Naive B cell (primary cell): ENCODE measurements at regions not wholly inside any gene's neighbourhood (a gene's known extent, or its start where the extent isn't known, plus 50 kb on each side); places are given as distances from the start of the nearest gene placed in this dataset.

Experiments used
- ATAC-seq, 2 donors: fragments of 150-1000 bp; cut with Tn5 transposase; 2 replicates each; pipeline ENCODE4 v1.10.0; 2021; ENCODE audit warnings: low read depth in 2 of 2, mild to moderate bottlenecking in 2 of 2, moderate library complexity in 2 of 2
- DNase-seq: peaks from one replicate; pipeline ENCODE4 v3.0.0; 2022
- H3K27ac Mint-ChIP-seq, 6 donors: one replicate each; pipeline ENCODE4 v1.8.0; 2020 to 2022; ENCODE audit warnings: mild to moderate bottlenecking in 6 of 6, mixed read lengths in 6 of 6, moderate library complexity in 5 of 6, inconsistent platforms in 2 of 6
- H3K27me3 Mint-ChIP-seq, 3 donors: one replicate each; pipeline ENCODE4 v1.8.0; 2021 to 2022; ENCODE audit warnings: mixed read lengths in 3 of 3, mild to moderate bottlenecking in 1 of 3
- H3K36me3 Mint-ChIP-seq, 2 donors: one replicate each; pipeline ENCODE4 v1.8.0; 2020 to 2022; ENCODE audit warnings: mixed read lengths in 2 of 2, inconsistent platforms in 1 of 2, mild to moderate bottlenecking in 1 of 2
- H3K4me1 Mint-ChIP-seq, 3 donors: one replicate each; pipeline ENCODE4 v1.8.0; 2020 to 2022; ENCODE audit warnings: mixed read lengths in 3 of 3, inconsistent platforms in 1 of 3, mild to moderate bottlenecking in 1 of 3, moderate library complexity in 1 of 3
- H3K4me3 Mint-ChIP-seq, 8 donors: one replicate each; pipeline ENCODE4 v1.8.0; 2020 to 2022; ENCODE audit warnings: mild to moderate bottlenecking in 8 of 8, mixed read lengths in 8 of 8, moderate library complexity in 8 of 8, inconsistent platforms in 2 of 8
- H3K9me3 Mint-ChIP-seq, 7 donors: one replicate each; pipeline ENCODE4 v1.8.0; 2020 to 2022; ENCODE audit warnings: mixed read lengths in 7 of 7, mild to moderate bottlenecking in 5 of 7, inconsistent platforms in 2 of 7, moderate library complexity in 1 of 7

DNA sequence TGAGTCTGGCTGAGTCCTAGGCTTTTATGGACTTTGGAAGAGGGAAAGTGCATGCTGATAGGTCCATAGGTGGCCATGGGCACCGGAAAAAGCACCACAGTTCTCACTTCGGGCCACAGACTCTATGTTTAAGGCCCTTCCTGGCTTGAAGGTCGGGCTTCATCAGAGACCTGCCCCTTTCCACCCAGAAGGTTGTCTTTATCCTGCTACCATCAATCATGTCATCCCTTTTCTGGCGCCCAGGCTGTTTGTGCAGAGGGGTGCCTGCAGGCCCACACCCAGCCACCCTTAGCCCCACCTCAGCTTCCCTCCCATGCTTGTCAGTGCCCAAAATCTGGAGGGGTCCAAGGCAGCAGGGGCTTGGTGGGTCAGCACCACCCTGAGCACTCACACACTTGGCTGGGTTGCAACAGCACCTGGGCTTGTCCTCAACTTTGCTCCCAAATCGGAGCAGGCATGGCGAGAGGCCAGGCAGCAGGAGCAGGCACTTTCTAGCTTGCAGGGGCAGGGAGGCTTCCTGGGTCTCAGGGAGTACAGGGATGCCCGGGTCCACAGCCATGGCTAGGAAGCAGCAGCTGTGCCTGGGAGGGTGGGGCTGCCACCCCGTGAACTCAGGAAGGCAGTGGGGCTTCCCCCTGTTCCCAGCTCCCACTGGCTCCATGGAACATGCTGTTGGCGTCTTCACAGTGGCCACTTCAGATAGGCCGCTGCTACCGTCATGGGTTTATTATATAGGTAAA is 63.8 kb upstream of the TOM1L1 start:
- H3K9me3 Mint-ChIP-seq = peaks cover 0 to 9% (median 4%) of the 10 kb centered on the region in 7 donors
- H3K36me3 Mint-ChIP-seq = no peaks in the 10 kb centered on the region
- H3K27ac Mint-ChIP-seq = no peak overlapping the region
- no peaks in the 10 kb centered on the region for H3K27me3 Mint-ChIP-seq
- no peak overlapping the region for H3K4me3 Mint-ChIP-seq
- DNase-seq (no peak), ATAC-seq (no peak)
- no peaks in the 10 kb centered on the region for H3K4me1 Mint-ChIP-seq

DNA sequence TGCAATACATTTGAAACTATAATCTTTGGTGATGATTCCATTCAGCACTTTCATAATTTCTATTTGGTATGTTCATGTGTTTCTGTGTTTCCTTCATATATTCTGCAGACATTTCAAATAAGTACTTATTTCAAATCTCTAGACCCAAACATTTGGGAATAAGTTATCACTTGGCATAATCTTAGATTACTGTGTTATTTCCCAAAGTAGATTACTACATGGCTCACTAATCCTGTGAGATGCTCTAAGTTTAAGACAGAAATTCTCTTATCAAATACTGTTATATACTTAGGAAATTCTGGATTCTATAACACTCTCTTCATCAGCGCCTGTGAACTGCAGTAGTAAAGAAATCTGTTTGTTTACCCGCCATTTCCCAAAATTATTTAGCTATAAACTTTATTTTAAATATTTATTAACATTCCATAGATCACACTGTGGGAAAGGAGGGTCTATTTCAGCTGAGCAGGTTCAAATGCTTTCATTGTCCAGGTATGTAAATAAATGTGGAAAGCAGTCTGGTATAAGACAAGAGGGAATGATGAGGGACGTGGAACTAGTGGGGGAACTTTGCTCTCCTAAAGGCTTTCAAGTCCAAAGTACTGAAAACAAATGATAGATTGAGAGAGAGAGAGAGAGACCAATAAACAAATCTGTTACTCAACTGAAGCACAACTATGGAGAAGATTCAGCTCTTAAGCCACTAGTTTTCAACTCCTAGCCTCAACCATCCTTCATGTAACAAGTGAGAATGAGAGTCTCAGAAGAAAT is 61.8 kb upstream of the TOM1L1 start:
- no peaks in the 10 kb centered on the region for H3K4me1 Mint-ChIP-seq
- no peaks in the 10 kb centered on the region for H3K27me3 Mint-ChIP-seq
- H3K9me3 Mint-ChIP-seq = peaks cover 0 to 9% (median 4%) of the 10 kb centered on the region in 7 donors
- no peaks in the 10 kb centered on the region for H3K36me3 Mint-ChIP-seq
- ATAC-seq (no peak), DNase-seq (no peak)
- H3K27ac Mint-ChIP-seq = no peak overlapping the region
- no peak overlapping the region for H3K4me3 Mint-ChIP-seq

DNA sequence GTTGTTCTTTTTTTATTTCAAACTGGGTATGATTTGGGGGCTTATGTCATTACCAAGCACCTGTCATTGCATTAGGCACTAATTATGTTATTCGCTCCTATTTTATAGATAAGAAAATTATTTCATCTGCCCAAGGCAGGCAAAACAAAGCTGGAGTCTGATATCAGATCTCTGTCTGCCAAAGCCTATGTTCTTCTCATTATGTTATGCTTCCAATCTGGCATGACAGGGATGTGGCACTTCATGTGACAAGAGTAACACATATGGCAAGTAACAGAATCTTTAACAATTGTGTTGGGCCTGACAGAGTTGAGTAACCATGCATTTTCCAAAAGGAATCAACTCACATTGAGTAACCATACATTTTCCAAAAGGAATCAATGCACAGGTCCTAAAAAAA is 61.2 kb upstream of the TOM1L1 start:
- Mint-ChIP-seq H3K36me3 (no peaks in the 10 kb centered on the region), H3K4me3 (no peak overlapping the region), H3K9me3 (peaks cover 0 to 9% (median 3%) of the 10 kb centered on the region in 7 donors), H3K27ac (no peak overlapping the region), H3K27me3 (no peaks in the 10 kb centered on the region), H3K4me1 (no peaks in the 10 kb centered on the region)
- no peak for ATAC-seq
- DNase-seq = no peak

DNA sequence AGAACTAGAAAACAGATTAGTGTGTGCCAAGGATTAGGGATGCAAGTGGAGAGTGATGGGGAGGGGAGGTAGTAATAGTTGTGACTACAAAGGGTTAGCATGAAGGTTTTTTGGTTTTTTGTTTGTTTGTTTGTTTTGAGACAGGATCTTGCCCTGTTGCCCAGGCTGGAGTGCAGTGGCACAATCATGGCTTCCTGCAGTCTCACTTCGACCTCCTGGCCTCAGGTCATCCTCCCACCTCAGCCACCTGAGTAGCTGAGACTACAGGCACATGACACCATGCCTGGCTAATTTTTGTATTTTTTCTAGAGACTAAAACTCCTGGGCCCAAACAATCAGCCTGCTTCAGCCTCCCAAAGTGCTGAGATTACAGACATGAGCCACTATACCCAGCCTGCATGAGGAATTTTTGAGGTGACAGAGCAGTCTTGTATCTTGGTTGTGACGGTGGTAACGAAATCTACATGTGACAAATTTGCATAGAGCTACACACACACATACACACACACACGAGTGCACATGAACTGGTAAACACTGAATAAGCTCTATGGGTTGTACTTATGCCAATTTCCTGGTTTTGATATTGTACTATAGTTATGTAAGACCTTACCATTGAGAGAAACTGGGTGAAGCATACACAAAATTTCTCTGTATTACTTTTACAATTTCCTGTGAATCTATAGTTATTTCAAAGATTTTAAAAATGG is 59.6 kb upstream of the TOM1L1 start:
- Mint-ChIP-seq H3K36me3 (no peaks in the 10 kb centered on the region), H3K27me3 (no peaks in the 10 kb centered on the region)
- ATAC-seq = no peak

DNA sequence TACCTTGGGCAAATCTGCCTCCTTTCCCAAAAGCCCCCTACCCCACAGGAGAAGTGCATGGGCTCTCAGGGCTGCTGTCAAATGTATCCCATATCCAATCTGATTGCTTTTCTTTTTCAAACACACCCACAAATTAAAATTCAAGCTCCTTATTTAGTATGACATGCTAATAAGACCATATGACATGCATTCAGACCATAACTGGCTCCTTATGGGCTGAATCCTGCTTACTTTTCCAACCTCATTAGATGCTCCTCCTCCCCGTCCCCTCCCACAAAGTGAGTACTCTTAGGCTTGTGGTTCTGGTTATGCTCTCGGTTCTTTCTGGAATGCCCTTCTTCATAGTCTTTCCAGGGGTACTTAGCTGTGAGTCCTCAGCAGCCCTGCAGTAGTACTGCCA is 59.0 kb upstream of the TOM1L1 start:
- H3K4me1 Mint-ChIP-seq = no peaks in the 10 kb centered on the region
- H3K27me3 Mint-ChIP-seq = no peaks in the 10 kb centered on the region
- DNase-seq = no peak
- H3K4me3 Mint-ChIP-seq = no peak overlapping the region
- ATAC-seq = no peak
- H3K27ac Mint-ChIP-seq = no peak overlapping the region
- H3K36me3 Mint-ChIP-seq = no peaks in the 10 kb centered on the region
- peaks cover 0 to 6% (median 0%) of the 10 kb centered on the region in 7 donors for H3K9me3 Mint-ChIP-seq

More for the DNA sequence above, 59.6 kb upstream of the TOM1L1 start:
- no peaks in the 10 kb centered on the region for H3K4me1 Mint-ChIP-seq
- no peak overlapping the region for H3K4me3 Mint-ChIP-seq
- H3K9me3 Mint-ChIP-seq = peaks cover 0 to 9% (median 0%) of the 10 kb centered on the region in 7 donors
- no peak for DNase-seq
- no peak overlapping the region for H3K27ac Mint-ChIP-seq

DNA sequence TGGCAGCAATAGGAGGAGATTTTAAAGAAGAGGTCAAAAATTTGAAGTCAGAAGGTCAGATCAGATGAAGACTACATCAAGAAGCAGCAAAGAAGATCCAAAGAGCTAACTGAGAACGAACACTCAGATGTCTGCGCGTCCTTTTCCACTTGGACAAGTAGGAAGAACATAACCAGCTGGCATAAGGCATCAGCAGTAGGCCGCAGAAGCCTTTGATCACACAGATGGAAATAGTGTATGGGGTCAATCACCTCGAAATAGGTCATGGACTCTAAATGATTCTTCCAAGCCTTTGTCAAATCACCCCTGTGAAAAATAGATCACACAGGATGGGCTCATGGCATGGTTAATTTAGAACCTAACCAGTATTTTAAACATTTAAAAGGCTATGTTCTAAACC is 56.4 kb upstream of the TOM1L1 start:
- Mint-ChIP-seq H3K9me3 (no peaks in the 10 kb centered on the region), H3K4me1 (no peaks in the 10 kb centered on the region), H3K36me3 (no peaks in the 10 kb centered on the region), H3K27ac (no peak overlapping the region), H3K4me3 (no peak overlapping the region), H3K27me3 (no peaks in the 10 kb centered on the region)
- DNase-seq = no peak
- ATAC-seq = no peak

DNA sequence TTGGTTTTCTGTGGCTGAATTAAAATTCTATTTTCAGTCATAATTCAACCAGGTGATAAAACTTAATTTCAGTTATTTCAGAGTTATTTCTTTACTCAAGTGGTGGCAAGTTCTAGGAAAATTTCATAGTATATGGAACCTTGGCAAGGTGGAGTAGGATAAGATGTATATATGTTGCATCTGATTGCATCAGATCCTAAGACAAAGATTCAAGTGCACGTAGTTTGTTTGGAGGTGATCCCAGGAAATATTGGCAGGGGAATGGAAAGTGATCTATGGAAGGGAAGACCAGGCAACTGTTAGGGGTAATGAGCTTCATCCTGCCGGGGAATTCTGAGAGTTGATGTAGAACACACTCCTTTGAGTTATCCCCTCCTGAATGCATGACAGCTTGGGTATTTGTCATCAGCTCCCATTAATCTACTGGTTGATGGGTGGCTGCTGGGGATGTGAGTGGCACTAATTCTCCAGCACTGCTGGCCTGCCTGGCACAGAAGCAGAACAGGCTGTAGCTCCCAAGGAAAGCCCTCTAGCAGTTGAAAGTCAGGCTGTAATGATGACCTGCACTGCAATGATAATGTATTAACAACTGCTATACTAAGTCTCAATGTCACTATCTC is 52.2 kb upstream of the TOM1L1 start:
- DNase-seq = no peak
- Mint-ChIP-seq H3K9me3 (peaks cover 0 to 6% (median 0%) of the 10 kb centered on the region in 7 donors), H3K27ac (peak overlapping the region in 1 of 6 donors; percentile 2), H3K4me1 (no peaks in the 10 kb centered on the region), H3K4me3 (no peak overlapping the region), H3K27me3 (peaks cover 0 to 6% (median 0%) of the 10 kb centered on the region in 3 donors), H3K36me3 (no peaks in the 10 kb centered on the region)
- no peak for ATAC-seq

DNA sequence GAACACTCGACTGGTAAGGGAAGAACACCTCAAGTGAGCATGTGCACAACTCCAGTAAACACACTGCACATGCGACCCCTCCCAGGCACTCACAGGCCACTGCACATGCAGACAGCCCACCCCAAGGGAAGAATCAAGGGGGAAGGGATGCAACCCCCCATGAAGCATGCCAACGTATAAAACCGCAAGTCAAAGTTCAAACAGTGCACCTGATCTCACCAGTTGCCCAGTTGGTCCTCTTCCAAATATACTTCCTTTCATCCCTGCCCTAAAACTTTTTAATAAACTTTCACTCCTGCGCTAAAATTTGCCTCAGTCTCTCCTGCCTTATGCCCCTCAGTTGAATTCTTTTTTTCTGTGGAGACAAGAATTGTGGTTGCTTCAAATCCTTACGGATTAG is 51.0 kb upstream of the TOM1L1 start:
- Mint-ChIP-seq H3K9me3 (peaks cover 0 to 6% (median 0%) of the 10 kb centered on the region in 7 donors), H3K4me1 (no peaks in the 10 kb centered on the region), H3K27me3 (peaks cover 0 to 7% (median 0%) of the 10 kb centered on the region in 3 donors), H3K36me3 (no peaks in the 10 kb centered on the region), H3K4me3 (no peak overlapping the region), H3K27ac (no peak overlapping the region)
- ATAC-seq (no peak), DNase-seq (no peak)
